ENCODE measurements at regions not wholly inside any gene's neighbourhood (a gene's known extent, or its start where the extent isn't known, plus 50 kb on each side); places are given as distances from the start of the nearest gene placed in this dataset.

DNA sequence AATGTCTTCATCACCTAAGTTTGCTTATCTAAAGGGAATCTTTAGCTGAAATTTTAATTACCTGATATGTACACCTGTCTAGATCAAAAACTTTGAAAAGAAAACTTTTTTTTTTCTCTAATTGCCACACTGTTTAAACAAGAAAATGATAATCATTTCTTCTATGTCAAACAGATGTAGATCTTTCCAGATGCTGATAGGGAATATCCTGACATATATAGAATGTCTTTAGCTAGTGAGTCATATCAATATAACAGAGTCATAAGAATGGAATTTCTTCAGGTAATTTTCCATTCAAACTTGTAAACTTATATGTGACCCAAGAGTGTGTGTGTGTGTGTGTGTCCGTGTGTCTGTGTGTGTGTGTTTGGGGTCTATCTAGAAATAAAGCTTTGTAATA, 271.9 kb downstream of the GPM6A start:
- no peak overlapping the region for H3K4me3 ChIP-seq (ENCODE audit: low read depth, low read length)
- ChIA-PET POLR2A (no interaction called here), CTCF (no interaction called here)
- DNase-seq (ENCODE audit: low read depth, low spot score), result no peak
- TF ChIP-seq, protein P1, sequence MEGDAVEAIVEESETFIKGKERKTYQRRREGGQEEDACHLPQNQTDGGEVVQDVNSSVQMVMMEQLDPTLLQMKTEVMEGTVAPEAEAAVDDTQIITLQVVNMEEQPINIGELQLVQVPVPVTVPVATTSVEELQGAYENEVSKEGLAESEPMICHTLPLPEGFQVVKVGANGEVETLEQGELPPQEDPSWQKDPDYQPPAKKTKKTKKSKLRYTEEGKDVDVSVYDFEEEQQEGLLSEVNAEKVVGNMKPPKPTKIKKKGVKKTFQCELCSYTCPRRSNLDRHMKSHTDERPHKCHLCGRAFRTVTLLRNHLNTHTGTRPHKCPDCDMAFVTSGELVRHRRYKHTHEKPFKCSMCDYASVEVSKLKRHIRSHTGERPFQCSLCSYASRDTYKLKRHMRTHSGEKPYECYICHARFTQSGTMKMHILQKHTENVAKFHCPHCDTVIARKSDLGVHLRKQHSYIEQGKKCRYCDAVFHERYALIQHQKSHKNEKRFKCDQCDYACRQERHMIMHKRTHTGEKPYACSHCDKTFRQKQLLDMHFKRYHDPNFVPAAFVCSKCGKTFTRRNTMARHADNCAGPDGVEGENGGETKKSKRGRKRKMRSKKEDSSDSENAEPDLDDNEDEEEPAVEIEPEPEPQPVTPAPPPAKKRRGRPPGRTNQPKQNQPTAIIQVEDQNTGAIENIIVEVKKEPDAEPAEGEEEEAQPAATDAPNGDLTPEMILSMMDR (IDR thresholded peaks at IDR 0.05; ENCODE audit: insufficient read depth, low read length, missing control alignments), result no peak

DNA sequence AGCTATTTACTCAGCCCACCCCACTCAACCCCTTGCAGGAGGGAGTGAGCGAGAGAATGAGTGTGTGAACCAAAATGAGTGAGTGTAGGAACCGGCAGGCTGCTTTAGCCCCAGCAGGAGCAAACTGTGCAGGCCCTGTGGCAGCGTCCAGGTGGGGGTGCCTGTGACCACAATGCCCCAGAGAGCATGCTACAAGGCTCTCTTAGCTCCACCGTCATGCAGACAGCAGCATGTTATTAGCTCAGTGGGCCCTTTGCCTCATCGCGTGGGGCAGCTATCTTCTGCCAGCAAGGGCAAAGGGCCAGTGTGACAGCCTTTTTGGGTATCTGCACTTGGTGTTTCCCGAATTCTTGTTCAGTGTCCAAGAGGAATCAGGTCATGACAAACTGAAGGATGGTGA, 271.3 kb downstream of the GPM6A start:
- TF ChIP-seq, protein P1 (IDR thresholded peaks at IDR 0.05; ENCODE audit: insufficient read depth, low read length, missing control alignments), result no peak
- ChIA-PET CTCF (no interaction called here), POLR2A (no interaction called here)
- no peak for DNase-seq (ENCODE audit: low read depth, low spot score)
- H3K4me3 ChIP-seq (ENCODE audit: low read depth, low read length), result no peak overlapping the region

DNA sequence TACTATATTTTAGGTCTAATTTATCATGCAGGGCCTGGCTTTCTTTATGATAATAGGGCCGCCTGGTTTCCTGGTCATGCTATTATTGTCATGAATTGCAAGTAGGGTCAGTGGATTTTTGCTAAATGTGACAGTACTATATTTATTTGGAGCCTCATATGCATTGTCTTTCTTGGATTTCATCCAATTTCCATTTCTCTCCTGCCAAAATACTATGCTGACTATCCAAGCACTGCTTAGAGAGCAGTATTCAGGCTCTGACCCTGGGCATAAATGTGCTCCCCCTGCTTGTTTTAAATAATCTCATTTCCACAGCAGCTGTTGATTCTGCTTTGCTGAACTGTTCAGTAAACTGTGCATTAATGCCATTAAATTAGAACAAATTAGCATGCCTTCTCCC, 269.3 kb downstream of the GPM6A start:
- POLR2A ChIA-PET, result no interaction called here
- CTCF ChIA-PET, result no interaction called here
- DNase-seq (ENCODE audit: low read depth, low spot score), result no peak
- H3K4me3 ChIP-seq (ENCODE audit: low read depth, low read length), result no peak overlapping the region
- TF ChIP-seq, protein P1 (IDR thresholded peaks at IDR 0.05; ENCODE audit: insufficient read depth, low read length, missing control alignments), result no peak

DNA sequence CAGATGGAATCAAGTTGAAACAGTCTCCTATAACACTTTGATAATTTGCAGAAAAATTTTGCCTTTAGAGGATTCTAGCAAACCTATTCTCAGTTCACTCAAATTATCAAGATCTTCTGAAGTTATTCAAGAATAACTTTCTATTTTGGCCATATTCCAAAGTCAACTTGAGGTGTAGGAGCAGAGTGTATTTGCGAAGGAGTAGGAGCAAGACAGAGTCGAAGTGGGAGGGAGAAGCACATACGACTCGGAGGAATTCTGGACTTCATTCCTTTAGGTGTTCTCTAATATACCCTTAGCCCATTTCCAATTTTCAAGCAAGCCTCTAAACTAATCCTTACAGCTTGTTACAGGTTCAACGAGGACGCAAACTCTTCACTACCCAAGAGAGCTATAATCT, 252.9 kb downstream of the GPM6A start:
- H3K4me3 ChIP-seq (ENCODE audit: low read depth, low read length), result no peak overlapping the region
- DNase-seq (ENCODE audit: low read depth, low spot score), result no peak
- ChIA-PET CTCF (interaction anchor here (1.3 kb wide), 1 partner anchor 332 kb away, joined by 4 read pairs; no protein-coding TSS in a partner anchor), POLR2A (no interaction called here)
- TF ChIP-seq, protein P1 (IDR thresholded peaks at IDR 0.05; ENCODE audit: insufficient read depth, low read length, missing control alignments), result no peak

DNA sequence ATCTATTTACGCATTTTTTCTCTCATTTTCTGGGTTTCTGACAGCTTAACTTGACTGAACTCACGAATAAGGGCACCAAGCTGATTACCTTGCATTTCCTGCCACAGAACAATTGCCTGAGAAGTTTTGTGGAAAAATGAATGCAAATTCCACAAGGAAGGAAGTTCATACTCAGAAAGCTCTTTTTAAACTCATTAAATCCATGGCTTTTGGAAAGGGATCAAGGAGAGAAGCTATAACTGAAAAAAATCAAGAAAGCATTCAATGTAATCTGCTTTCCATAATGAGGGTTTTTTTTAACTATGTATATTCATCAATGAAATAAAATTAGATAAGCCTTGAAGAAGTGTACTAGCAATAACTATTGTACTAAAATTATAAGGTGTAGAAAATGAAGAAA, 252.5 kb downstream of the GPM6A start:
- DNase-seq (ENCODE audit: low read depth, low spot score), result no peak
- CTCF ChIA-PET, result interaction anchor here (1.3 kb wide), 1 partner anchor 332 kb away, joined by 4 read pairs; no protein-coding TSS in a partner anchor
- H3K4me3 ChIP-seq (ENCODE audit: low read depth, low read length), result no peak overlapping the region
- POLR2A ChIA-PET, result no interaction called here
- TF ChIP-seq, protein P1 (IDR thresholded peaks at IDR 0.05; ENCODE audit: insufficient read depth, low read length, missing control alignments), result no peak

DNA sequence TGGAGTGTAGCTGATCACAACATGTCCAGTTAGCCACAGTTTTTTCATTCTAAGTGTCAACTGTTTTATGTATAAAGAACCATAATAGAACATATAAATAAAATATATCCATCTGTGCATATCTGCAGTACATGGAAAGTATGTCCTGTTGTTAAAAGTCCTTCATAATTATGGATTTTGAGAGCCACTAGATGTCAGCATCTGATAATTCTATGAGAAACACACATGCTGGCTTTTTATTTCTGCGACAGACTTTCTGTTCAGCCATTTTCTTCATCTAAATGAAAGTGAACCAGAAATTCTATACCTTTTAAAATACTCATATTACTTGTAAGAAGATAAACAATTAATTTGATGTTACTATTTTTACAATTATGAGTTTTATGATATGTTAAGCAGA, 251.5 kb downstream of the GPM6A start:
- TF ChIP-seq, protein P1 (IDR thresholded peaks at IDR 0.05; ENCODE audit: insufficient read depth, low read length, missing control alignments), result no peak
- no peak for DNase-seq (ENCODE audit: low read depth, low spot score)
- no peak overlapping the region for H3K4me3 ChIP-seq (ENCODE audit: low read depth, low read length)
- ChIA-PET CTCF (no interaction called here), POLR2A (no interaction called here)
